Fibroblast of lung (primary cell): ENCODE measurements at regions not wholly inside any gene's neighbourhood (a gene's known extent, or its start where the extent isn't known, plus 50 kb on each side); places are given as distances from the start of the nearest gene placed in this dataset.

Experiments used
- DNase-seq, 2 donors: peaks; one replicate each; pipeline versions ENCODE4 v3.0.0 to v3.0.0-alpha.2; 2010; ENCODE audit warnings: low read depth in 2 of 2
- H2AFZ ChIP-seq: 2 replicates; pipeline ENCODE4 v1.5.1; 2012; ENCODE audit warnings: low read length, control low read depth, inconsistent platforms
- H3K27ac ChIP-seq: 2 replicates; pipeline ENCODE4 v1.5.1; 2011; ENCODE audit warnings: low read length, control low read depth; ENCODE audit not compliant: insufficient read depth
- H3K27me3 ChIP-seq: 2 replicates; pipeline ENCODE4 v1.5.1; 2011; ENCODE audit warnings: mild to moderate bottlenecking, low read length; ENCODE audit not compliant: control insufficient read depth, insufficient read depth
- H3K36me3 ChIP-seq: 2 replicates; pipeline ENCODE4 v1.5.1; 2011; ENCODE audit warnings: low read length; ENCODE audit not compliant: control insufficient read depth, insufficient read depth
- H3K4me1 ChIP-seq: 2 replicates; pipeline ENCODE4 v1.5.1; 2011; ENCODE audit warnings: low read length; ENCODE audit not compliant: control insufficient read depth, insufficient read depth; ENCODE audit errors: extremely low read depth
- H3K4me2 ChIP-seq: 2 replicates; pipeline ENCODE4 v1.5.1; 2011; ENCODE audit warnings: low read length, control low read depth; ENCODE audit not compliant: insufficient read depth; ENCODE audit errors: extremely low read depth
- H3K4me3 ChIP-seq, 4 experiments: fragments of 200-600 bp in 1 of 4; sonication (generic) in 1 of 4; replicated peaks in 1 of 4; 2 replicates each; pipeline ENCODE4 v1.5.1; 2011 to 2016; ENCODE audit warnings: low read length in 4 of 4, low read depth in 3 of 4, mild to moderate bottlenecking in 3 of 4, control low read depth in 2 of 4, inconsistent platforms in 1 of 4, mixed read lengths in 1 of 4; ENCODE audit not compliant: insufficient read depth in 1 of 4; ENCODE audit errors: control extremely low read depth in 1 of 4
- H3K79me2 ChIP-seq: 2 replicates; pipeline ENCODE4 v1.5.1; 2012; ENCODE audit warnings: mild to moderate bottlenecking, low read length, inconsistent platforms; ENCODE audit not compliant: control insufficient read depth, insufficient read depth
- H3K9ac ChIP-seq: 2 replicates; pipeline ENCODE4 v1.5.1; 2011; ENCODE audit warnings: mild to moderate bottlenecking, low read length, control low read depth; ENCODE audit not compliant: insufficient read depth
- H3K9me3 ChIP-seq: 2 replicates; pipeline ENCODE4 v1.5.1; 2012; ENCODE audit warnings: low read depth, low read length; ENCODE audit not compliant: control insufficient read depth, insufficient read depth
- H4K20me1 ChIP-seq: 2 replicates; pipeline ENCODE4 v1.5.1; 2011; ENCODE audit warnings: low read length; ENCODE audit not compliant: control insufficient read depth, insufficient read depth; ENCODE audit errors: extremely low read depth
- CTCF ChIP-seq, 2 donors: IDR thresholded peaks in 1 of 2; conservative IDR thresholded peaks in 1 of 2; 1 replicate in 1 of 2; 2 replicates in 1 of 2; pipeline ENCODE4 v1.5.1; 2011 to 2012; ENCODE audit warnings: low read length in 2 of 2, control low read depth in 1 of 2, inconsistent platforms in 1 of 2, low read depth in 1 of 2, mild to moderate bottlenecking in 1 of 2
- EZH2 ChIP-seq: IDR thresholded peaks from 2 replicates; pipeline ENCODE4 v1.5.1; 2012; ENCODE audit warnings: low read length, control low read depth, mild to moderate bottlenecking; ENCODE audit errors: missing control alignments

GRCh38 chr7:152969839-152970238 is 210.3 kb downstream of the ACTR3B start:
- H3K4me3 ChIP-seq = no peak overlapping the region
- no peak for DNase-seq
- no peak overlapping the region for H2AFZ ChIP-seq
- no peaks in the 10 kb centered on the region for H4K20me1 ChIP-seq
- no peaks in the 10 kb centered on the region for H3K4me1 ChIP-seq
- H3K27ac ChIP-seq = no peak overlapping the region
- TF ChIP-seq EZH2 = no peak
- no peak for TF ChIP-seq CTCF (conservative IDR thresholded peaks at IDR 0.05 in 1 of 2, IDR thresholded peaks at IDR 0.05 in 1 of 2; ENCODE audit: low read depth in 1 of 2, low read length in 2 of 2)
- no peaks in the 10 kb centered on the region for H3K27me3 ChIP-seq
- H3K79me2 ChIP-seq = no peaks in the 10 kb centered on the region
- H3K9ac ChIP-seq = no peak overlapping the region
- no peaks in the 10 kb centered on the region for H3K36me3 ChIP-seq
- no peak overlapping the region for H3K4me2 ChIP-seq
- H3K9me3 ChIP-seq = no peaks in the 10 kb centered on the region

GRCh38 chr7:152970481-152970880 is 210.9 kb downstream of the ACTR3B start:
- no peak overlapping the region for H3K27ac ChIP-seq
- H3K36me3 ChIP-seq = no peaks in the 10 kb centered on the region
- no peak for DNase-seq
- no peak overlapping the region for H3K9ac ChIP-seq
- no peaks in the 10 kb centered on the region for H3K4me1 ChIP-seq
- no peaks in the 10 kb centered on the region for H4K20me1 ChIP-seq
- H3K4me3 ChIP-seq = no peak overlapping the region
- H3K27me3 ChIP-seq = no peaks in the 10 kb centered on the region
- TF ChIP-seq CTCF (conservative IDR thresholded peaks at IDR 0.05 in 1 of 2, IDR thresholded peaks at IDR 0.05 in 1 of 2; ENCODE audit: low read depth in 1 of 2, low read length in 2 of 2) (no peak), EZH2 (no peak)
- no peak overlapping the region for H2AFZ ChIP-seq
- no peaks in the 10 kb centered on the region for H3K79me2 ChIP-seq
- no peak overlapping the region for H3K4me2 ChIP-seq
- H3K9me3 ChIP-seq = no peaks in the 10 kb centered on the region

- no peak overlapping the region for H3K27ac ChIP-seq
- no peaks in the 10 kb centered on the region for H3K27me3 ChIP-seq
- no peak overlapping the region for H3K9ac ChIP-seq
- no peaks in the 10 kb centered on the region for H3K9me3 ChIP-seq
- TF ChIP-seq EZH2 (no peak), CTCF (conservative IDR thresholded peaks at IDR 0.05 in 1 of 2, IDR thresholded peaks at IDR 0.05 in 1 of 2; ENCODE audit: low read depth in 1 of 2, low read length in 2 of 2) (no peak)
- H3K4me3 ChIP-seq = no peak overlapping the region
- no peaks in the 10 kb centered on the region for H3K4me1 ChIP-seq
- no peak overlapping the region for H3K4me2 ChIP-seq
- DNase-seq = no peak
- no peaks in the 10 kb centered on the region for H4K20me1 ChIP-seq
- no peaks in the 10 kb centered on the region for H3K79me2 ChIP-seq
- H3K36me3 ChIP-seq = no peaks in the 10 kb centered on the region
- H2AFZ ChIP-seq = no peak overlapping the region
These were observed 215.0 kb downstream of the ACTR3B start for GRCh38 chr7:152974577-152974976.
